Esophagus (tissue), 2 donors: ENCODE measurements at regions not wholly inside any gene's neighbourhood (a gene's known extent, or its start where the extent isn't known, plus 50 kb on each side); places are given as distances from the start of the nearest gene placed in this dataset.
"Not testable (repeated sequence)": the region's sequence is repeated elsewhere in the genome, so short reads cannot be mapped to it uniquely, and the experiment has no call there.

Source experiments
- H3K27ac ChIP-seq, 2 donors: one replicate each; pipeline ENCODE4 v1.5.1; 2013; ENCODE audit warnings: low read depth in 2 of 2, mild to moderate bottlenecking in 2 of 2, inconsistent platforms in 1 of 2, low read length in 1 of 2, moderate library complexity in 1 of 2
- H3K27me3 ChIP-seq, 2 donors: one replicate each; pipeline ENCODE4 v1.6.1; 2013; ENCODE audit warnings: low read length in 2 of 2, control low read depth in 1 of 2, mild to moderate bottlenecking in 1 of 2; ENCODE audit not compliant: insufficient read depth in 2 of 2, control insufficient read depth in 1 of 2
- H3K36me3 ChIP-seq, 2 donors: one replicate each; pipeline ENCODE4 v1.6.1; 2013; ENCODE audit warnings: low read length in 1 of 2; ENCODE audit not compliant: control insufficient read depth in 2 of 2, insufficient read depth in 2 of 2
- H3K4me1 ChIP-seq, 2 donors: one replicate each; pipeline ENCODE4 v1.6.1; 2013; ENCODE audit warnings: low read length in 1 of 2; ENCODE audit not compliant: control insufficient read depth in 2 of 2, insufficient read depth in 2 of 2
- H3K4me3 ChIP-seq, 2 donors: one replicate each; pipeline ENCODE4 v1.5.1; 2013; ENCODE audit warnings: low read length in 2 of 2, mild to moderate bottlenecking in 2 of 2, low read depth in 1 of 2, moderate library complexity in 1 of 2
- H3K9me3 ChIP-seq, 2 donors: one replicate each; pipeline ENCODE4 v1.6.1; 2013; ENCODE audit warnings: mild to moderate bottlenecking in 2 of 2, low read depth in 1 of 2, low read length in 1 of 2, moderate library complexity in 1 of 2; ENCODE audit not compliant: control insufficient read depth in 2 of 2, insufficient read depth in 1 of 2
- WGBS, 2 donors: extraction: QIAGEN DNeasy Blood & Tissue Kit; methylation state at CpG; one replicate each; pipeline ENCODE4 v1.1.7; 2013; 5-methylcytosine and 5-hydroxymethylcytosine counted together
- donor health status: healthy with polysubstance abuse.
- donor health status: Bipolar disorder and iron deficiency.

DNA sequence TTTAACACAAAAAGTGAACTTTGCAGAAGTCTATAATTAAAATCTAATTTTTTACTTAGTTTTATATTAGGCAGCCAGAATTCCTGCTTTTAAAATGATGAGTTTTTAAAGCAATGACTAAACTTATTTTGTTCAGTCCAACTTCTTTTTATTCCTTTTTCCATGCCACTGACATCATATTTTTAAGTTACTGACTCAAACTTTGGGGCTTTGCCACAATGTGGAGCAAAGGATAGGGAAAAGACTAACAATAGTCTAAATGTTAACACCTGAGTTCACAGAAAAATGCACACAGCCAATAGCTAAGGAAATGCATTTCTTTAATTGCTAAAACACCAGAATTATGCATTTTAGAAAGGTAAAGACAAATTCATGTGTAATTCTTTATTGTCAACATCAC, 647.6 kb upstream of the DPPA4 start:
- H3K4me3 ChIP-seq = no peak overlapping the region
- H3K36me3 ChIP-seq = no peaks in the 10 kb centered on the region
- no peak overlapping the region for H3K27ac ChIP-seq
- H3K9me3 ChIP-seq = no peaks in the 10 kb centered on the region
- no peaks in the 10 kb centered on the region for H3K27me3 ChIP-seq
- no peaks in the 10 kb centered on the region for H3K4me1 ChIP-seq

DNA sequence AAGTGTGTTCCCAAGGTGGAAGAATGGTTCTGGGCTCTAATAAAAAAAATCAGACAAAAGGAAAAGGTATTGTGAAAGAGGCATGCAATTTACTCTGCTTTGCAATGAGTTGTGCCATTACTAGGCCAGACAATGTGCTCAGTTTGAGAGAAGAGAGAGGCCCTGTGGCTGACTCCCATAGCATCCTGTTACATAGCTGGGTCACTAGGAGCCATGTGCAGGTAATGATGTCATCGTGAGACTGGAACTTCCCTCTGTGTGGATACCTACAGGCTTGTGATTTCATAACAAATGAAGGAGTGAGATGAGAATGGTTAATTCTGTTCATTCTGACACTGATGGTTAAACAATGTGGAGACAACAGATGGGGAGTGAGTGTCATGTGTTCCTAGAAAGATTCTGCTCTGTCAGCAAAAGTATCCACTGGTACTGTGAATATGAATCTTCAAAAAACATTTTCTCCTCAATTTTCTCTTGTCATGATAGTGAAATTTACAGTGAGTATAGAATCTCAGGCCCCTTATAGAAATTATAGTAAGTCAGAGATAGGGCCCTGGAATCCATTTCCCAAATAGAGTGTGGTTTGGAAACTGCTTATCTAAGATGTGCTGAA, 648.7 kb upstream of the DPPA4 start:
- H3K36me3 ChIP-seq = no peaks in the 10 kb centered on the region
- 72 to 88% methylated on average over 1 of the region's 1 CpG for WGBS, 2 donors
- H3K4me3 ChIP-seq = no peak overlapping the region
- H3K9me3 ChIP-seq = no peaks in the 10 kb centered on the region
- H3K4me1 ChIP-seq = no peaks in the 10 kb centered on the region
- no peaks in the 10 kb centered on the region for H3K27me3 ChIP-seq
- H3K27ac ChIP-seq = no peak overlapping the region

DNA sequence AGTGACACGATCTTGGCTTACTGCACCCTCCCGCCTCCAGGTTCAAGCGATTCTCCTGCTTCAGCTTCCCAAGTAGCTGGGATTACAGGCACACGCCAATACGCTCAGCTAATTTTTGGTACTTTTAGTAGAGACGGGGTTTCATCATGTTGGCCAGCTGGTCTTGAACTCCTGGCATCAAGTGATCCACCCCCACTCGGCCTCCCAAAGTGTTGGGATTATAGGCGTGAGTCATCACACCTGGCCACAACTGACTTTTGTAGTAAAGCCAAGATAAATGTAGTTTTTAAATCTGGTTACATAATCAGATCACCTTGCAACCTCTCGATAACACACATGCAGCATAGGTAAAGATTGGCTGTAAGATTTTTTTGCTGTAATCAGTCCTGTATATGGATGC, 657.5 kb upstream of the DPPA4 start:
- Histone ChIP-seq H3K4me3 (no peak overlapping the region), H3K9me3 (no peaks in the 10 kb centered on the region), H3K27ac (no peak overlapping the region), H3K4me1 (no peaks in the 10 kb centered on the region), H3K36me3 (no peaks in the 10 kb centered on the region), H3K27me3 (no peaks in the 10 kb centered on the region)
- WGBS, 2 donors = 56 to 68% methylated on average over 9 of the region's 9 CpGs

DNA sequence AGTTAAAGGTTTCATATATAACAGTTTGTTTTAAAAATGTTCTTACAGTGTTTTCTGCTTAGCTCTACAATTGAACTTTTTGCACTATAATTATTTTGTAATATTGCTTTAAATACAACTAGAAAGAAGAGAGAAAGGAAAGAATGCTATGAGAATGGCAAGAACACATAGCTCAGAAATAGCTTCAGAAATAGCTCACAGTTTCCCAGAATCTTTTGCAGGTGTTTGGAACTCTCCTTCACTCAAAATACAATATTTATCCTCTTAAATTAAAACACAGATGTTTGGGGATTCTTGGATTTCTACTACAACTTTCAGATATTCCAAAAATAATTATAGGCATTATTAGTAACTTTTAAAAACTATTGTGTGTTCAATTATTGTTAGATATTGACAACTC, 658.0 kb upstream of the DPPA4 start:
- H3K4me1 ChIP-seq = no peaks in the 10 kb centered on the region
- no peak overlapping the region for H3K4me3 ChIP-seq
- H3K27me3 ChIP-seq = no peaks in the 10 kb centered on the region
- no peak overlapping the region for H3K27ac ChIP-seq
- H3K9me3 ChIP-seq = no peaks in the 10 kb centered on the region
- H3K36me3 ChIP-seq = no peaks in the 10 kb centered on the region

DNA sequence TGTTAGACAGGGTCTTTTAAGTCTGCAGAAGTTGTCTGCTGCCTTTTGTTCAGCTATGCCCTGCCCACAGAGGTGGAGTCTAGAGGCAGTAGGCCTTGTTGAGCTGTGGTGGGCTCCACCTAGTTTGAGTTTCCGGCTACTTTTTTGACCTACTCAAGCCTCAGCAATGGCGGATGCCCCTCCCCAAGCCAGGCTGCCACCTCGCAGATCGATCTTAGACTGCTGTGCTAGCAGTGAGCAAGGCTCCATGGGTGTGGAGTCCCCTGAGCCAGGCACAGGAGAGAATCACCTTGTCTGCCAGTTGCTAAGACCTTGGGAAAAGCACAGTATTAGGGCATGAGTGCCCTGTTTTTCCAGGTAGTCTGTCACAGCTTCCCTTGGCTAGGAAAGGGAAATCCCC, 664.6 kb upstream of the DPPA4 start:
- not testable (repeated sequence) for H3K36me3 ChIP-seq, H3K27me3 ChIP-seq, H3K4me1 ChIP-seq, H3K4me3 ChIP-seq, H3K9me3 ChIP-seq, H3K27ac ChIP-seq
- WGBS, 2 donors = 88 to 95% methylated on average over 4 of the region's 4 CpGs

GRCh38 chr3:110006913-110007312, 669.6 kb upstream of the DPPA4 start:
- H3K4me3 ChIP-seq = no peak overlapping the region
- H3K27ac ChIP-seq = no peak overlapping the region
- WGBS, 2 donors = 72 to 74% methylated on average over 3 of the region's 3 CpGs
- H3K9me3 ChIP-seq = no peaks in the 10 kb centered on the region
- no peaks in the 10 kb centered on the region for H3K36me3 ChIP-seq
- no peaks in the 10 kb centered on the region for H3K4me1 ChIP-seq
- H3K27me3 ChIP-seq = no peaks in the 10 kb centered on the region

- H3K4me3 ChIP-seq = no peak overlapping the region
- no peaks in the 10 kb centered on the region for H3K36me3 ChIP-seq
- WGBS, 2 donors = 75 to 83% methylated on average over 4 of the region's 4 CpGs
- no peaks in the 10 kb centered on the region for H3K27me3 ChIP-seq
- H3K9me3 ChIP-seq = no peaks in the 10 kb centered on the region
- H3K4me1 ChIP-seq = no peaks in the 10 kb centered on the region
- no peak overlapping the region for H3K27ac ChIP-seq
These were observed 678.1 kb upstream of the DPPA4 start for GRCh38 chr3:110015231-110015963.

GRCh38 chr3:110016235-110016815, 679.0 kb upstream of the DPPA4 start:
- no peaks in the 10 kb centered on the region for H3K27me3 ChIP-seq
- H3K27ac ChIP-seq = no peak overlapping the region
- no peaks in the 10 kb centered on the region for H3K36me3 ChIP-seq
- 55 to 57% methylated on average over 3 of the region's 3 CpGs for WGBS, 2 donors
- H3K9me3 ChIP-seq = no peaks in the 10 kb centered on the region
- no peak overlapping the region for H3K4me3 ChIP-seq
- H3K4me1 ChIP-seq = no peaks in the 10 kb centered on the region

GRCh38 chr3:110017304-110017703, 680.0 kb upstream of the DPPA4 start:
- Histone ChIP-seq H3K27ac (no peak overlapping the region), H3K4me3 (no peak overlapping the region), H3K9me3 (no peaks in the 10 kb centered on the region), H3K27me3 (no peaks in the 10 kb centered on the region), H3K4me1 (no peaks in the 10 kb centered on the region), H3K36me3 (no peaks in the 10 kb centered on the region)

GRCh38 chr3:110021659-110022058, 684.3 kb upstream of the DPPA4 start:
- WGBS, 2 donors = 28 to 47% methylated on average over 1 of the region's 1 CpG
- Histone ChIP-seq H3K9me3 (no peaks in the 10 kb centered on the region), H3K27ac (no peak overlapping the region), H3K4me1 (no peaks in the 10 kb centered on the region), H3K36me3 (no peaks in the 10 kb centered on the region), H3K4me3 (no peak overlapping the region), H3K27me3 (no peaks in the 10 kb centered on the region)
